Aorta (tissue), 5 donors: ENCODE measurements at regions not wholly inside any gene's neighbourhood (a gene's known extent, or its start where the extent isn't known, plus 50 kb on each side); places are given as distances from the start of the nearest gene placed in this dataset.

Source experiments
- ATAC-seq: fragments of 200-7000 bp; cut with Tn5 transposase; one replicate; pipeline ENCODE4 v1.9.1; 2022; ENCODE audit warnings: moderate library complexity; ENCODE audit not compliant: low FRiP score
- DNase-seq, 2 donors: peaks; one replicate each; pipeline ENCODE4 v3.0.0-alpha.2; 2020
- H3K27ac ChIP-seq, 2 donors: one replicate each; pipeline ENCODE4 v1.5.1; 2013; ENCODE audit warnings: low read length in 2 of 2, mild to moderate bottlenecking in 2 of 2, moderate library complexity in 2 of 2, control low read depth in 1 of 2, inconsistent platforms in 1 of 2, low read depth in 1 of 2
- H3K27me3 ChIP-seq, 2 donors: one replicate each; pipeline ENCODE4 v1.6.1; 2013; ENCODE audit warnings: control low read depth in 1 of 2, low read length in 1 of 2, mild to moderate bottlenecking in 1 of 2, moderate library complexity in 1 of 2; ENCODE audit not compliant: insufficient read depth in 2 of 2, control insufficient read depth in 1 of 2
- H3K36me3 ChIP-seq, 2 donors: one replicate each; pipeline ENCODE4 v1.6.1; 2013; ENCODE audit warnings: control low read depth in 1 of 2, low read length in 1 of 2, mild to moderate bottlenecking in 1 of 2; ENCODE audit not compliant: insufficient read depth in 2 of 2, control insufficient read depth in 1 of 2
- H3K4me1 ChIP-seq, 2 donors: one replicate each; pipeline ENCODE4 v1.6.1; 2013; ENCODE audit warnings: low read length in 2 of 2, control low read depth in 1 of 2, mild to moderate bottlenecking in 1 of 2, moderate library complexity in 1 of 2; ENCODE audit not compliant: insufficient read depth in 2 of 2, control insufficient read depth in 1 of 2
- H3K4me3 ChIP-seq, 2 donors: one replicate each; pipeline ENCODE4 v1.5.1; 2013; ENCODE audit warnings: low read length in 2 of 2, control low read depth in 1 of 2, mild to moderate bottlenecking in 1 of 2
- H3K9me3 ChIP-seq: one replicate; pipeline ENCODE4 v1.6.1; 2013; ENCODE audit warnings: mild to moderate bottlenecking, low read length; ENCODE audit not compliant: control insufficient read depth
- WGBS, 2 donors: extraction: QIAGEN DNeasy Blood & Tissue Kit; methylation state at CpG; one replicate each; pipeline ENCODE4 v1.1.7; 2013; 5-methylcytosine and 5-hydroxymethylcytosine counted together
- intact Hi-C, 2 donors: fragments of 100-400 bp; cut with DNase I; formaldehyde crosslinking; loops; one replicate each; pipeline versions ENCODE4 v1.14.2 to v1.15.0; 2022
- donor health status: healthy with polysubstance abuse.
- donor health status: Bipolar disorder and iron deficiency.
- donor health status: DM: no; HTN: no; CAD: no.
- donor health status: DM: no; HTN: no; CAD: no.
- donor health status: DM: yes; HTN: yes; CAD: no.

DNA sequence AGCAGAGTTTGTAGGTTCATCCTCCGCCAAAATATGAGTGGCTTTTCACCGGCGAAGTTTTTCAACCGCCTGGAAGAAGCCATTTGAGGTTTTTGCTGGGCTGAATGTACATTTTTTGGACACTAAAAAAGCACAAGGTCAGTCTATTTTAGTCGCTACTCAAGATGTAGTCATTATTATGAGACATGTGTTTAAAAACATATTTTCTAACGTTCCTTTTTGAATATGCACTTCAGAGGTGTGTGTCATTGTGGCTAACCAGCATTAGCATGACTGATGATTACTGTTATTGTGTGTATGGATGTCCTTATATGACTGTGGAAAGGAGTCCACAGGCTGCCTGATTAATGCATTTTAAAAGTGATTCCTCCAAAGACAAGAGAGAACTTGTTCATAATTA, 605.4 kb downstream of the INHBA start:
- intact Hi-C loops: loop anchor here in 1 of 2 donors (10.0 kb wide), 1 partner anchor 337 kb away; no protein-coding TSS in a partner anchor
- peaks cover 0 to 2% of the 10 kb centered on the region in 2 donors for H3K4me1 ChIP-seq
- no peak overlapping the region for H3K4me3 ChIP-seq
- WGBS, 2 donors: 31 to 44% methylated on average over 6 of the region's 6 CpGs
- ATAC-seq (no peak), DNase-seq (no peak)
- H3K9me3 ChIP-seq: no peaks in the 10 kb centered on the region
- no peaks in the 10 kb centered on the region for H3K27me3 ChIP-seq
- no peaks in the 10 kb centered on the region for H3K36me3 ChIP-seq
- no peak overlapping the region for H3K27ac ChIP-seq

DNA sequence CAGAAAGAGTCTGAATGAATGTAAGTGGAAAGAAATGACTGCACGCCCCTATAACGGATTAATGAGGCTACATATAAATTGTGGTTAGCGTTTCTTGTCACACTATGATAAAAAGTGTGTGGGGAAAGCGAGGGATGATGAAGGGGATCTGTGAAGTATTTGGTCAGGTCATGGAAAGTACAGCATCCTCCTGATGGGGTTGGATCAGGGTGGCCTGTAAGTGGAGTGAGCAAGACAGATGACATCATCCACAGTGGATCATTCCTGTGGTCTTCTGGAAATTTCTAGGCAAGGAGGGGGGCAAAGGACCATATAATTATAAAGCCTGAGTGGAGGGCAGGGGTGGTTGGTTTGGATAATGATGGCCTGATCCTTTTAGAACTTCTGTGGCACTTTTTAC, 606.0 kb downstream of the INHBA start:
- H3K4me3 ChIP-seq: no peak overlapping the region
- no peak overlapping the region for H3K27ac ChIP-seq

DNA sequence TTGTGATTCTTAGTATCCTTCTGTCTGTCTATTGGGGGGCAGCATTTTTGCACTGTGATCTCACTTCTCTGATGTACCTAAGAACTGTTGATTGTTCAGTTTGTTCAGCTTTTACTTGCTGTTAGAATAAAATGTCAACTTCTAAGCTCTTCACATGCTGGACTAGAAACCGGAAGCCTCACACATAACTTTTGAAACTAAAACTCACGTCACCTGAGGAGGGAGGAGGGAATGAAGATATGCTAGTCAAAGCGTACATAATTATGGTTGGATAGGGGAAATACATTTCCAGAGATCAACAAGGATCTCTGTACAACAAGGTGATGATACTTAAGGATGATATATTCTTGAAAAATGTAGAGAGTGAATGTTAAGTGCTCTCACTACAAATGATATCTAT, 609.7 kb downstream of the INHBA start:
- ATAC-seq (no peak), DNase-seq (no peak)
- Histone ChIP-seq H3K4me1 (peaks cover 0 to 2% of the 10 kb centered on the region in 2 donors), H3K36me3 (no peaks in the 10 kb centered on the region), H3K9me3 (no peaks in the 10 kb centered on the region), H3K27me3 (no peaks in the 10 kb centered on the region), H3K4me3 (no peak overlapping the region), H3K27ac (no peak overlapping the region)
- WGBS, 2 donors: 94 to 97% methylated on average over 3 of the region's 3 CpGs
- intact Hi-C loops: loop anchor here in 1 of 2 donors (10.0 kb wide), 1 partner anchor 342 kb away; no protein-coding TSS in a partner anchor

More for the DNA sequence above, 606.0 kb downstream of the INHBA start:
- Histone ChIP-seq H3K36me3 (no peaks in the 10 kb centered on the region), H3K9me3 (no peaks in the 10 kb centered on the region), H3K4me1 (peaks cover 0 to 2% of the 10 kb centered on the region in 2 donors), H3K27me3 (no peaks in the 10 kb centered on the region)
- intact Hi-C loops: loop anchor here in 1 of 2 donors (10.0 kb wide), 1 partner anchor 338 kb away; no protein-coding TSS in a partner anchor
- DNase-seq (no peak), ATAC-seq (no peak)
- 47 to 67% methylated on average over 4 of the region's 4 CpGs for WGBS, 2 donors

DNA sequence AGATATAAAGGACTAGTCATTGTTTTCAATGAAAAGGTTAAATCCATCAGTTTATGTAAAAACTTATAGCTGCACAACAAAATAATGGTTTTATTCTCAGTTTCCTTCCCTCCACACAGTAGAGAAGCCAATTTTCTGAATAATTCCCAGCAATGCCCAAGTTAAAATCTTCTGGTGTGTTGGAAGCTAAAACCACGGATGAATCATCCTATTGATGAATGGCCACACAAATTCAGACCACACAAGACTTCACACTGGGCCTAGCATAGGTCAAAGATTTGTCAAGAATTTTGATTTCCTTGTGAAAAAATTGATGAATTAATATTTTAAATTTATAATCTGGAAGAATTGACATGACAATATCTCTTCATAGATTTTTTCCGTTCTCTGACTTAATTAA, 617.6 kb downstream of the INHBA start:
- H3K27ac ChIP-seq: no peak overlapping the region
- DNase-seq: no peak
- no peaks in the 10 kb centered on the region for H3K36me3 ChIP-seq
- no peaks in the 10 kb centered on the region for H3K4me1 ChIP-seq
- intact Hi-C loops: no loop called here
- no peaks in the 10 kb centered on the region for H3K27me3 ChIP-seq
- 90 to 99% methylated on average over 2 of the region's 2 CpGs for WGBS, 2 donors
- no peak overlapping the region for H3K4me3 ChIP-seq
- no peaks in the 10 kb centered on the region for H3K9me3 ChIP-seq
- ATAC-seq: no peak

DNA sequence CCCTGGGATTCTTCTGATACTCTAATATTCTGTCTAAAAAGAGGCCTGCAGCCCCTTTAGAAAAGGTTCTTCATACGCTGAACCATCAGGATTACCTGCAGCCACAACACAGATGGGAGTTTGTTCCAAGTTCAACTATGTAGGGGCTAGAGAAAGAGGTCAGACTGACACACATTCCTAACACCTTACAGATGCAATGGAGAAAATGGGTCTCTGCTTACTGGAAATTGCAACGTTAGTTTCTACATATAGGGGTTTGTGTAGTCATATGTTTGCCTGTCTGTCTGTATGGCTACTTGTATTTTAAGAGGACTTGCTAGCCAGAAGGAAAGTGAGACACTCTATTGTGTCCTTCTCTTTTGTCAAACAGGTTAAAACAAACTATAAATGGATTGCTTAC, 618.5 kb downstream of the INHBA start:
- intact Hi-C loops: no loop called here
- no peak for ATAC-seq
- DNase-seq: no peak
- Histone ChIP-seq H3K27ac (no peak overlapping the region), H3K4me1 (no peaks in the 10 kb centered on the region), H3K9me3 (no peaks in the 10 kb centered on the region), H3K4me3 (no peak overlapping the region), H3K27me3 (no peaks in the 10 kb centered on the region), H3K36me3 (no peaks in the 10 kb centered on the region)
- WGBS, 2 donors: 74 to 75% methylated on average over 2 of the region's 2 CpGs

DNA sequence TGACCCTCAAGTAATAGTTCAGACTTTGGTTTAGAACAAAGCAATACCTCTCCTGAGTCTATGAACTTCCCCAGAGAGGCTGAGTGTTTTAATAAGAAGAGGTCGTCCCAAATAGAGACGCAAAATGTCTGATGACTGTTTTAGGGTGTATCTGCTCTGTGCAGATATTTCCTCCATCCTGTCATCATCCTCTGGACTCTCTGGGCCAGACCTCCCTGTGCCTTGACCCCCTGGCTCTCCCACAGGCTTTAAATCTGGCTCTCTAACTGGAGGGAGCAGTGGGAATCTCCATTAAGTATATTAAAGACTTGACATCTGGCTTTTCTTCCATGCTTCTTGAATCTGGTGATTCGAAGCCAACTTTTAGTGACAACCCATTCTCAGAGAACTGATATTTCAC, 633.3 kb downstream of the INHBA start:
- no peak for ATAC-seq
- Histone ChIP-seq H3K4me3 (no peak overlapping the region), H3K27me3 (no peaks in the 10 kb centered on the region), H3K9me3 (no peaks in the 10 kb centered on the region), H3K4me1 (no peaks in the 10 kb centered on the region), H3K36me3 (peaks cover 0 to 5% of the 10 kb centered on the region in 2 donors), H3K27ac (no peak overlapping the region)
- 92 to 97% methylated on average over 3 of the region's 3 CpGs for WGBS, 2 donors
- intact Hi-C loops: no loop called here
- no peak for DNase-seq

DNA sequence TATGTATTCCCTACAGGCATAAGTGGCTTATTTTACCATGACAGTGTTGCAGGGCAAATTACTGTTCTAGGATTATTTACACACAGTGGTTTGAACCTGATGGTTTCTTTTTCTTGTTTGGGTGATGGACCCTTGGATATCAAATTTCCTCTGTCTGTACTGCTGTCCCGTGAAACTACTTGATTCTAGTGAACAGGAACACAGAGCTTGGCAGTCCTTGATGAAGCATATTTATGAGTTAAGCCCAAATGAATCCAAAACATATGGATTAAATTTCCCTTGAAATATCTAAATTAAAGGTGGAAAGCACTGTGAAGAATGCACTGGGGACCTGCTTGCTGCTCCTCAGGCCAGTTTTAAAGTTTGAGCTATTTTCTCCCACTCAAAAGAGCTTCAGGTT, 635.3 kb downstream of the INHBA start:
- WGBS, 2 donors: 96 to 100% methylated on average over 1 of the region's 1 CpG
- Histone ChIP-seq H3K27me3 (no peaks in the 10 kb centered on the region), H3K4me1 (no peaks in the 10 kb centered on the region), H3K9me3 (no peaks in the 10 kb centered on the region), H3K4me3 (no peak overlapping the region), H3K36me3 (peaks cover 0 to 5% of the 10 kb centered on the region in 2 donors), H3K27ac (no peak overlapping the region)
- intact Hi-C loops: no loop called here
- ATAC-seq (no peak), DNase-seq (no peak)

DNA sequence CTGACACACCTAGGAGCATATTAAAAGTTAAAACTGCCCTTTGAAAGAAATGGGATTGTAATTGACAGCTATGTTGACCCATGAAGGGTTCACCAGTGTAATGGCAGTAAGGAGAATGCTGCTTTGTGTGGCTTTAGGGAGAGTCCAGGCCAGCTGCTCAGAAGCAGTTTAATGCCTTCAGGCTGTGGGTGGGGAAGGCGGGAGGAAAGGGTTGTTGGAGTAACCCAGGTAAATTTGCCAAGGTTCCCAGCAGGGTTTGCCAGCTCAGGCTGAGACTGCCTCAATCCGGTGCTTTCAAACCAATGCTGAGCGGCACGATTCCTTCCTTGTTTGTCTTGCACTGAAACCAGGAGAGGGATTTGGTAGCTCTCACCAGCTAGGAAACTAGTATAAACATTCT, 637.2 kb downstream of the INHBA start:
- 96 to 98% methylated on average over 4 of the region's 4 CpGs for WGBS, 2 donors
- ATAC-seq (no peak), DNase-seq (no peak)
- H3K9me3 ChIP-seq: no peaks in the 10 kb centered on the region
- no peaks in the 10 kb centered on the region for H3K4me1 ChIP-seq
- no peaks in the 10 kb centered on the region for H3K27me3 ChIP-seq
- peaks cover 2 to 5% of the 10 kb centered on the region in 2 donors for H3K36me3 ChIP-seq
- H3K4me3 ChIP-seq: no peak overlapping the region
- H3K27ac ChIP-seq: no peak overlapping the region
- intact Hi-C loops: no loop called here

DNA sequence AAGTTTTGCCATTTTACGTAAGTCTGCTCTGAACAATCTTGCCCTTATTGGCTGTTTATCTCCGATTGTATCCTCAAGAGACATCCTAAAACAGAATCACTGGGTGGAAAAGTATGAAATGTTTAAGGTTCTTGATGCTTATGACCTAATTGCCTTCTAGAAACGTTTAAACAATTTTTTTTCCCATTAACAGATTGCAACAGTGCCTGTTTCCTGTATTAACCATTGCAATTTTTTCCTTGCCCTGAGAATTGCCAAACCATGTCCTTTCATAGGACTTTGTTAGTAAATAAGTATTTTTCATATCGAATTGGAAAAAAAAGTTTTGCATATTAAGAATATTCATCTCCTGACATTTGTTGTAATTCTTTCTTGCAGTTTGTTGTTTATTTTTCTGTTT, 639.8 kb downstream of the INHBA start:
- Histone ChIP-seq H3K27ac (no peak overlapping the region), H3K9me3 (no peaks in the 10 kb centered on the region), H3K36me3 (peaks cover 2 to 5% of the 10 kb centered on the region in 2 donors), H3K4me1 (no peaks in the 10 kb centered on the region), H3K4me3 (no peak overlapping the region), H3K27me3 (no peaks in the 10 kb centered on the region)
- no peak for DNase-seq
- intact Hi-C loops: no loop called here
- 77 to 79% methylated on average over 4 of the region's 4 CpGs for WGBS, 2 donors
- no peak for ATAC-seq
